IPS-15b (cell line): ENCODE measurements at regions not wholly inside any gene's neighbourhood (a gene's known extent, or its start where the extent isn't known, plus 50 kb on each side); places are given as distances from the start of the nearest gene placed in this dataset.

ENCODE experiments used
- H3K27me3 ChIP-seq: one replicate; pipeline ENCODE4 v1.6.1; 2013; ENCODE audit warnings: low read length; ENCODE audit not compliant: control insufficient read depth, insufficient read depth
- H3K36me3 ChIP-seq: one replicate; pipeline ENCODE4 v1.6.1; 2013; ENCODE audit warnings: low read length; ENCODE audit not compliant: control insufficient read depth, insufficient read depth
- H3K4me1 ChIP-seq: one replicate; pipeline ENCODE4 v1.6.1; 2013; ENCODE audit warnings: mild to moderate bottlenecking, low read length; ENCODE audit not compliant: control insufficient read depth, insufficient read depth
- H3K4me3 ChIP-seq: one replicate; pipeline ENCODE4 v1.5.1; 2013; ENCODE audit warnings: low read depth, low read length
- H3K9ac ChIP-seq: one replicate; pipeline ENCODE4 v1.6.1; 2013; ENCODE audit warnings: low read depth, mild to moderate bottlenecking, low read length
- H3K9me3 ChIP-seq: one replicate; pipeline ENCODE4 v1.6.1; 2013; ENCODE audit warnings: mild to moderate bottlenecking, low read length; ENCODE audit not compliant: control insufficient read depth, insufficient read depth

DNA sequence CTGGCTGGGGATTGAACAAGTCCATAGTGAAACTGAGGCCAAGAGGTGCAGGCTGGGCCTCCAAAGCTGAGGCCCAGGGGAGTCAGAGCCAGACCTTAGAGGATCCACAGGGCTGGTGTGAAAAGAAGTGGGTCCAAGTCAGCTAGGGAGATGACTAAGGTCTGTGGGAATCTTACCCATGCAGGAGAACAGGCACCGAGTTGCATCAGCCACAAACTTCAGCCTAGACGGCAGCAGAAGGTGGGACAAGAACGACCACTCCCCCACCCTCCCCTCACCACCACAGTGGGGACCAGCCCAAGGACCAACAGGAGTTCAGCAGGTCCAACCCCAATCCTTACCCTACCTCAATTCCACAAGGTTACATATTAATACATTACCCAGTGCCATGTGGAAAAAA lies 282.3 kb downstream of the TTLL7 start:
- H3K36me3 ChIP-seq = no peaks in the 10 kb centered on the region
- H3K9ac ChIP-seq = no peak overlapping the region
- H3K4me1 ChIP-seq = no peaks in the 10 kb centered on the region
- H3K27me3 ChIP-seq = no peaks in the 10 kb centered on the region
- H3K9me3 ChIP-seq = no peaks in the 10 kb centered on the region
- H3K4me3 ChIP-seq = no peak overlapping the region

DNA sequence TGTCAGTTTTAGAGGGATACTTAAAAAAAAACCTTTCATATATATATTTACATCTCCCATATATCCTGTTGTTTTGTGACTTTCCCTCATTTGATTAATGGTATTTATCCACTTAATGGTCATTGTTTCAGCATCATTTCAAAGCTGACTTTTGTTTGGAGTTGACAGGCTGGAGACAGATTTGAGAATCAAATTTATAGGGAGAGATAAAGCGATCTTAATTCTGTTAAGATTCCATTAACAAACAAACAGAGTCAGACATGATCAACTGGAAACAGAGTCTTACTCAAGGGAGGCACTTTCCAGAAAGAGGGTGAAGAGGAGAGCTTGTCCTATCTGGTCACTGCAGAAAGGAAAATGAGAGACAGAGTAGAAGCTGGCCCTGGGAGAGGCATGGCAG lies 283.4 kb downstream of the TTLL7 start:
- Histone ChIP-seq H3K4me1 (no peaks in the 10 kb centered on the region), H3K9me3 (no peaks in the 10 kb centered on the region), H3K27me3 (no peaks in the 10 kb centered on the region), H3K4me3 (no peak overlapping the region), H3K9ac (no peak overlapping the region), H3K36me3 (no peaks in the 10 kb centered on the region)

DNA sequence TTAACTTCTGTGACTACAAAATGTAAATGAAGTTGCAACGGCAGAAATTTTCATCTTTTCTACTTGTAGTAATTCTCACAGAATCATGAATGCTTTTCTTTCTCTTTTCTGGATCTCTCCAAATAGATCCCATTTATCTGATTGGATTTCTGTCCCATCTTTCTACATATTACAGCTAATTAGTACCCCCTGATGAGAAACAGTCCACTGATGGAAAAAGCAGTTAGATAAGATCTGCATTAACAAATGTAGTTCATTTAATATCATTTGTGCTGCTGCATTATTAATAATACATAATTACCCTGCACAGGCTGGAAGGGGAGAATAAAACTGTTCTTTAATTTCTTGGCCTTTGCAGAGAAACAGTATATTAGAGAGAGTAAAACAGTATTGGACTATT lies 289.3 kb downstream of the TTLL7 start:
- H3K4me1 ChIP-seq = no peaks in the 10 kb centered on the region
- no peak overlapping the region for H3K9ac ChIP-seq
- no peak overlapping the region for H3K4me3 ChIP-seq
- no peaks in the 10 kb centered on the region for H3K36me3 ChIP-seq
- H3K9me3 ChIP-seq = no peaks in the 10 kb centered on the region
- H3K27me3 ChIP-seq = no peaks in the 10 kb centered on the region

DNA sequence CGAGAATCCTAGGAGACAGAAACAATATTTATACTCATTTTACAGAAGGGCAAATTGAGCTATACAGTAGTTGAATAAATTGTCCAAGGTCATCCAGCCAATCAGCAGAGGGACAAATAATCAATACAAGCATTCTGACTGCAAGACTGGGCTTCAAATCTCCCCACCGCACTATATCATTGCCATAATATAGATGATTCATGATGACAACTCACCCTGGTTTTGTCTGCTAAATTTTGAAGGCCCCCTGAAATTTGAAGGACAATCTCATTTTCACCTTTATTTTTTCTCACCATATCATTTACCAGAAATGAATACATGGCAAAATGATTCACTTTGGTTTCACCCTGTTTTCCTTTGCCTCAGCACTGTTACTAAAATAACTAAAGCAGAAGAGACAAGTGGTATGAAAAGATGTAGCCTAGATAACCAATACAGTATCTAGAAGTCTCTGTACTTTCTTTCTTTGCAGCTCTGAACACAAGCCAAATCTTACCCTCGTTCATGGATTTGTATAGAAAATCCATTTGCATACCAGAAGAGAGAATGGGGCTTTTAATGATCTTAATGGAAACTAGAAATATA lies 292.5 kb downstream of the TTLL7 start:
- no peak overlapping the region for H3K9ac ChIP-seq
- no peaks in the 10 kb centered on the region for H3K9me3 ChIP-seq
- H3K4me3 ChIP-seq = no peak overlapping the region
- no peaks in the 10 kb centered on the region for H3K4me1 ChIP-seq
- H3K36me3 ChIP-seq = no peaks in the 10 kb centered on the region
- H3K27me3 ChIP-seq = no peaks in the 10 kb centered on the region

DNA sequence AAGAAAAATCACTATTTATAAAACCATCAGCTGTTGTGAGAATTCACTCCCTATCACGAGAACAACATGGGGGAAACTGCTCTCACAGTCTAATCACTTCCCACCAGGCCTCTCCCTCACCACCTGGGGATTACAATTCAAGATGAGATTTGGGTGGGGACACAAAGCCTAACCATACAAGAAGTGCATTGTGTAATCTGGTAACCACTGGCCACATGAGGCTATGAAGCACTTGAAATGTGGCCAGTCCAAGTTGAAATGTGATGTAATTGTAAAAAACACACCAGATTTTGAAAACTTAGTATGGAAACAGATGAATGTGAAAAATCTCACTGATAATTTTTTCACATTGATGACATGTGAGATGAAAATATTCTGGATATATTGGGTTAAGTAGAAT lies 293.8 kb downstream of the TTLL7 start:
- no peaks in the 10 kb centered on the region for H3K4me1 ChIP-seq
- no peaks in the 10 kb centered on the region for H3K36me3 ChIP-seq
- H3K9ac ChIP-seq = no peak overlapping the region
- H3K4me3 ChIP-seq = no peak overlapping the region
- H3K9me3 ChIP-seq = no peaks in the 10 kb centered on the region
- no peaks in the 10 kb centered on the region for H3K27me3 ChIP-seq

DNA sequence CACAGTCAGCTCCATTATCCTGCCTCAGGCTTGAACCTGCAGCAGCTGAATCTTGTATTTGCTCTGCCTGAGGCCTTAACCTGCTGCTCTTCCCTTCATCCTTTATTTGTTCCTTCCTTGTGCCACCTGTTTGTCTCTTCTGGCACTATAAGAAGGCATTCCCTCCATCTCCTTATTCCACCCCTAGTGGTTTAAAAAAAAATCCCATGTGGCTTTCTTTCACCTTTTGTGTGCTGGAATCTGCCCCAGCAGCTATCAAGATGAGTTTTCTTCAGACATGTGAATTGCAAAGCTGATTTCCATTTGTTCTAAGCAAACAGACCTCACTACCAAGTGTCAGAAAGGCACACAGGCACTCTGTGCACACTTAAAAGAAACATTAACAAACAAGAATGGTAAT lies 294.6 kb downstream of the TTLL7 start:
- H3K4me3 ChIP-seq = no peak overlapping the region
- H3K9ac ChIP-seq = no peak overlapping the region
- no peaks in the 10 kb centered on the region for H3K36me3 ChIP-seq
- no peaks in the 10 kb centered on the region for H3K27me3 ChIP-seq
- H3K9me3 ChIP-seq = no peaks in the 10 kb centered on the region
- H3K4me1 ChIP-seq = no peaks in the 10 kb centered on the region

DNA sequence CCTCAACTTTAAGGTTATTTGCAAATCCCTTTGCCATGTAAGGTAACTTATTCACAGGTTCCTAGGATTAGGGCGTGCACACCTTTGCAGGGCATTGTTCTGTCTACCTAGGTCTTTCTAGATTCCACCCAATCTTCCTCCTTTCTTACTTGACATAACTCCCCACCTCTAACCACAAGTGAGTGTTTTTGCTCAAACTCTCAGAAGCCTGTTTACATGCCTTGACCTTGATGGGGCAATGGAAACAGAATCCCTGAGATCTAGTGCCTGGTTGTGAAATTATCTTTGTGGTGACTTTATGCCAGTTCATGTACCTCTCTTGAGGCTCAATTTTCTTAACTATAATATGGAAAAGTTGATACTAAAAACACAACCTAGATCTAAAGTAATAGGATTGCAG lies 296.6 kb downstream of the TTLL7 start:
- no peak overlapping the region for H3K9ac ChIP-seq
- H3K4me3 ChIP-seq = no peak overlapping the region
- no peaks in the 10 kb centered on the region for H3K36me3 ChIP-seq
- no peaks in the 10 kb centered on the region for H3K27me3 ChIP-seq
- no peaks in the 10 kb centered on the region for H3K9me3 ChIP-seq
- H3K4me1 ChIP-seq = no peaks in the 10 kb centered on the region

DNA sequence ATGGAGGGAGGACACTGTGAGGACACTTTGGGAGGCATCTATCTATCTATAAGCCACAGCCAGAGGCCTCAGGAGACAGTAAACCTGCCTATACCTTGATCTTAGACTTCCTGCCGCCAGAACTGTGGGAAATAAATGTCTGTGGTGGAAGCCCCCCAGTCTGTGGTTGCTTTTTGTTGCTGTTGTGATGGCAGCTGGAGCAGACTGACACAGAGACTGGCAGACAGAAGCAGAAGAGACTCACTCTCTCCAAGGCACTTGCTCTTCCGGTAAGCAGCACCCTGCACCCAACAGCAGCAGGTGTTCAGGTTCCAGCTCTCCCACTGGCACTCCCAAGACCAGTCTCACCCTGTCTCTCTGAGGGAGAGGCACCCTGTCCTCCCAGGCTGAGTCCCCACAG lies 297.6 kb downstream of the TTLL7 start:
- Histone ChIP-seq H3K4me1 (no peaks in the 10 kb centered on the region), H3K9ac (no peak overlapping the region), H3K4me3 (no peak overlapping the region), H3K36me3 (no peaks in the 10 kb centered on the region), H3K27me3 (no peaks in the 10 kb centered on the region), H3K9me3 (no peaks in the 10 kb centered on the region)

DNA sequence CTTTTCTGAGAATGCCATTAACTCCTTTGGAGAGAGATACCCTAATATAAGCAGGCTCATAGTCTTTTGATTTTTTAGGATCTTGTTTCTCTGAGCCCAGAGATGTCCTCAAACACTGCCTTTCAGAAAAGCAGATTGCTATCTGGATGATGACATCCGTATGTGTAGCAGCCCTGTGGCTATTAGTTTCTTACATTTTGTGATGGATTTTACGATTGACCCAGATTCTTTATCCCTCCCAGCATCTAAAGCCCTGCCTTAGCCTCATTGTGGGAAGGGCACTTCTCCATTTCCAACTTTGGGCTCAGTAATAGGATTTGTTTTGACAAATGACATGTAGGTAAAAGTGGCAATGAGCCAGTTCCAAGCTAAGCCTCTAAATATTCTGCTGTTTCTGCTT lies 300.3 kb downstream of the TTLL7 start:
- no peaks in the 10 kb centered on the region for H3K9me3 ChIP-seq
- peaks cover 18% of the 10 kb centered on the region for H3K4me1 ChIP-seq
- H3K27me3 ChIP-seq = no peaks in the 10 kb centered on the region
- no peaks in the 10 kb centered on the region for H3K36me3 ChIP-seq
- H3K4me3 ChIP-seq = no peak overlapping the region
- H3K9ac ChIP-seq = no peak overlapping the region

DNA sequence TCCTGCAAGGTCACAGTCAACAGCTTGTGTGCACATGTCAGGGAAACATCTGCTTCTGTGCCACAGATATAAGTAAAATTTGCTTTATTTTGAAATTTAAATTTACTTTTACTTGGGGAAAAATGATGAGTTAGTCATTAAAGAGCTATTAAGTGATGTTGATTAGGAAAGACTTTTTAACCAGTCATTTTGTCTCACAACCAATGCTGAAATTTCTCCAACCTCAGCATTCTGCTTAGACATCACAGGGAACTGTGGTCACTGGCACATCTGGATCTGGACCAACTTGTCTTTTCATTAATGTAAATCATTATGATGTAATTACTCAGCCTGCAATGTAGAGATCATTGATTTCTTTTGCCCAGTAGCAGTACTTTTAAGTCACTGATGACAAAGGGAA lies 301.0 kb downstream of the TTLL7 start:
- Histone ChIP-seq H3K4me3 (no peak overlapping the region), H3K9me3 (no peaks in the 10 kb centered on the region), H3K4me1 (peaks cover 20% of the 10 kb centered on the region), H3K36me3 (no peaks in the 10 kb centered on the region), H3K27me3 (no peaks in the 10 kb centered on the region), H3K9ac (no peak overlapping the region)

DNA sequence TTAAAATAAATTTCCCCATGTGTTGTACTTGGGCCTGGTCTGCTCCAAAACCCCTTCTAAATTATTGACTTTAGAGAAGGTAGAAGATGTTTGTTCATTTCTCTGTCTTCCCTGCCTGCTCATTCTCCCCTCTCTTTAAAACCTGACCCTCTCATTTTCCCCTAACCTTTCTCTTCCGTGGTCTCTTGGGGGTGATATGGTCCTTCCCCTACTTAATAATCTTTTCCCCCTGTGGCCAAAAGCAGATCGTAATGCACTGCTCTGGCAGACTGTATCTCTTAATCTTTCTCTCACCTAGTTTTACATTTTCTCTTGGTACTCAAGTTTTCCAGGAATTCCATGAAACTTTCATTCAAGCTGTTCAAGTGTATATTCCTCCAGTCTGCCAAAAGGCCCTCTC lies 301.7 kb downstream of the TTLL7 start:
- Histone ChIP-seq H3K4me1 (peaks cover 24% of the 10 kb centered on the region), H3K27me3 (no peaks in the 10 kb centered on the region), H3K4me3 (no peak overlapping the region), H3K9me3 (no peaks in the 10 kb centered on the region), H3K36me3 (no peaks in the 10 kb centered on the region), H3K9ac (no peak overlapping the region)

DNA sequence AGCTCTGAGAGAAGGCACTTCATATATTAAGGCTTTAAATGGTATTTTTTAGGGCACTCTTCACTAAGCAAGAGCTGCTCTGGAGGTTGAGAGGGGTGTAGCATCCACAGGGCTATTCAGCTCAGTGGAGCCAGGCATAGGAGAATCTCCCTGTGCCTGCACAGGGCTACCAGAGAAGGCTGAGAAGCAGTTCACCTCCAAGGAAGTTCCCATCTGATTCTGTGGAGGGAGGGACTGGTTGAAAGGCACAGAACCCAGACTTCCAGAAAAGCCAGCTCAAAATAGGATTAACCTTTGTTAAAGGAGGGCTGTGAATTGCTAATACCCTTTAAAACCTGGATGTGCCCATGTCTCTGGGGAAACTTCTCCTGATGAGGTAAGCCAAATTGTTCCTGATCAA lies 304.5 kb downstream of the TTLL7 start:
- no peak overlapping the region for H3K9ac ChIP-seq
- H3K27me3 ChIP-seq = no peaks in the 10 kb centered on the region
- no peaks in the 10 kb centered on the region for H3K9me3 ChIP-seq
- H3K4me1 ChIP-seq = peaks cover 31% of the 10 kb centered on the region
- no peaks in the 10 kb centered on the region for H3K36me3 ChIP-seq
- no peak overlapping the region for H3K4me3 ChIP-seq
